Lung (tissue), 11 donors: ENCODE measurements at regions not wholly inside any gene's neighbourhood (a gene's known extent, or its start where the extent isn't known, plus 50 kb on each side); places are given as distances from the start of the nearest gene placed in this dataset.

Source experiments
- ATAC-seq: fragments of 200-7000 bp; cut with Tn5 transposase; one replicate; pipeline ENCODE4 v1.9.1; 2020; ENCODE audit warnings: moderate number of reproducible peaks; ENCODE audit not compliant: insufficient read depth, low FRiP score
- DNase-seq, 3 donors: peaks; one replicate each; pipeline ENCODE4 v3.0.0-alpha.2; 2013 to 2017
- H3K27ac ChIP-seq, 2 donors: one replicate each; pipeline ENCODE4 v1.5.1; 2013; ENCODE audit warnings: mild to moderate bottlenecking in 2 of 2, moderate library complexity in 2 of 2, control low read depth in 1 of 2, inconsistent platforms in 1 of 2, low read depth in 1 of 2, low read length in 1 of 2
- H3K27me3 ChIP-seq, 3 donors: one replicate each; pipeline ENCODE4 v1.5.1; 2013; ENCODE audit warnings: low read length in 2 of 3; ENCODE audit not compliant: control insufficient read depth in 3 of 3, insufficient read depth in 3 of 3
- H3K36me3 ChIP-seq, 4 donors: one replicate each; pipeline ENCODE4 v1.5.1; 2013; ENCODE audit warnings: low read length in 4 of 4, mild to moderate bottlenecking in 1 of 4, moderate library complexity in 1 of 4; ENCODE audit not compliant: control insufficient read depth in 4 of 4, insufficient read depth in 4 of 4
- H3K4me1 ChIP-seq, 5 donors: one replicate each; pipeline ENCODE4 v1.5.1; 2013; ENCODE audit warnings: low read length in 5 of 5, mild to moderate bottlenecking in 2 of 5, moderate library complexity in 1 of 5; ENCODE audit not compliant: control insufficient read depth in 5 of 5, insufficient read depth in 5 of 5
- H3K4me3 ChIP-seq: one replicate; pipeline ENCODE4 v1.5.1; 2013; ENCODE audit warnings: mild to moderate bottlenecking, control low read depth, moderate library complexity
- H3K9ac ChIP-seq, 2 donors: one replicate each; pipeline ENCODE4 v1.5.1; 2013; ENCODE audit warnings: low read length in 2 of 2, control low read depth in 1 of 2; ENCODE audit not compliant: insufficient read depth in 1 of 2
- H3K9me3 ChIP-seq, 4 donors: one replicate each; pipeline ENCODE4 v1.5.1; 2013; ENCODE audit warnings: low read length in 3 of 4, mild to moderate bottlenecking in 1 of 4, moderate library complexity in 1 of 4; ENCODE audit not compliant: control insufficient read depth in 4 of 4, insufficient read depth in 3 of 4
- WGBS, 2 donors: extraction: QIAGEN DNeasy Blood & Tissue Kit; methylation state at CpG; one replicate each; pipeline ENCODE4 v1.1.7; 2013; 5-methylcytosine and 5-hydroxymethylcytosine counted together
- TF ChIP-seq, protein P1 (sequence below): IDR thresholded peaks from 2 replicates; pipeline ENCODE4 v1.5.1; 2012; ENCODE audit warnings: mild to moderate bottlenecking; ENCODE audit errors: control extremely low read depth, extremely low read depth
- donor health status: control.
- donor health status: control.
- donor health status: Bipolar disorder and iron deficiency.
- donor health status: healthy.
- donor health status: DM: yes; HTN: yes; CAD: no.

DNA sequence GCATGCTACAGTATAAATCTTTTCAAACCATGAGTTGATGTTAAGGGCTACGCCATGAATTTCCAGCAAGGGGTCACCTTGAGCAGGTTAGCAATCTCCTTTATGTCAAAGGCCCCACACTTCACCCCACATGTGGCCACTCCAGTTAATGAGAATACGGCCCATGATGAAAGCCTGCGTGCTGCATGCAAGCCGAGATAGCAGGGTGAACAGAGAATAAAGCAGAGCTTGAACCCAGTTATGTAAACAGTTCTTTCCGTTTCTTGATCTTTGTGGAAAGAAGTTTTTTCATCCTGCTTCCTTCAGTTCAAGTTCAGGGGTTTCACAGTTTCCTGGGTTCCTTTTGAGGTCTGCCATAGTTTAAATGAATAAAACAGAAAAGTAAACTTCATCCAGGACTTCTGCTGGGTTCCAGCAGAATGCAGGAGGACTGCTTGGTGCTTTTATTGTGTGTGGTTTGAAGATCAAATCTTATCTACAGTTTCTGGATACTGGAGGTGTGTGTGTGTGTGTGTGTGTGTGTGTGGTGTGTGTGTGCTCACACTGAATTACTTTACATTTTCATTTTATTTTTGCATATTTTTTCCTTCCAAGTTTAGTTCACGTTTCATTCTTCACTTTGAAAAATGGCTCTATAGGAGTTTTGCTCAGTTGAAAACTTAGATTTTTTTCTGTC lies 87.1 kb downstream of the HMHB1 start:
- no peak for ATAC-seq
- no peaks in the 10 kb centered on the region for H3K27me3 ChIP-seq
- TF ChIP-seq, protein P1, sequence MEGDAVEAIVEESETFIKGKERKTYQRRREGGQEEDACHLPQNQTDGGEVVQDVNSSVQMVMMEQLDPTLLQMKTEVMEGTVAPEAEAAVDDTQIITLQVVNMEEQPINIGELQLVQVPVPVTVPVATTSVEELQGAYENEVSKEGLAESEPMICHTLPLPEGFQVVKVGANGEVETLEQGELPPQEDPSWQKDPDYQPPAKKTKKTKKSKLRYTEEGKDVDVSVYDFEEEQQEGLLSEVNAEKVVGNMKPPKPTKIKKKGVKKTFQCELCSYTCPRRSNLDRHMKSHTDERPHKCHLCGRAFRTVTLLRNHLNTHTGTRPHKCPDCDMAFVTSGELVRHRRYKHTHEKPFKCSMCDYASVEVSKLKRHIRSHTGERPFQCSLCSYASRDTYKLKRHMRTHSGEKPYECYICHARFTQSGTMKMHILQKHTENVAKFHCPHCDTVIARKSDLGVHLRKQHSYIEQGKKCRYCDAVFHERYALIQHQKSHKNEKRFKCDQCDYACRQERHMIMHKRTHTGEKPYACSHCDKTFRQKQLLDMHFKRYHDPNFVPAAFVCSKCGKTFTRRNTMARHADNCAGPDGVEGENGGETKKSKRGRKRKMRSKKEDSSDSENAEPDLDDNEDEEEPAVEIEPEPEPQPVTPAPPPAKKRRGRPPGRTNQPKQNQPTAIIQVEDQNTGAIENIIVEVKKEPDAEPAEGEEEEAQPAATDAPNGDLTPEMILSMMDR: no peak
- no peak overlapping the region for H3K9ac ChIP-seq
- H3K4me1 ChIP-seq: peaks cover 0 to 16% (median 0%) of the 10 kb centered on the region in 5 donors
- H3K36me3 ChIP-seq: no peaks in the 10 kb centered on the region
- H3K27ac ChIP-seq: no peak overlapping the region
- H3K4me3 ChIP-seq: no peak overlapping the region
- DNase-seq: peak; percentile 20 to 74 (median 56)
- WGBS, 2 donors: 53 to 60% methylated on average over 6 of the region's 6 CpGs
- peaks cover 0 to 2% (median 0%) of the 10 kb centered on the region in 4 donors for H3K9me3 ChIP-seq

DNA sequence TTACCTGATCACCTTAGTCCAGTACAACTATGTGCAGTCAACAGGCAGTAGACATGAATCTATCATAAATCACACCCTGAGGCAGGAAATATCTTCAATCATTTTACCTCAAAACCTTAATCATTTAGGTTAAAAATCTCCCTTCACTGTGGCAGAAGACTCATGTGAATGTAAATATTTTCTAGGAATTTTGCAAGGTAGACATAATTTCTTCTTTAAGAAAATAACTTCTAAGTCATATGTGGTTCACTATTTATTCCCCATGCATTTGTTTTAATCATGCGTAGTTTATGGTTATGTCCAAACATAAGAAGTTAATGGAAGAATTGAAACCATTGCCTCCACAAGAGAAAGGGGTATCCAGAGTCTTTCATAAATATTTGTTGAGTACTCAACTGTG lies 97.0 kb downstream of the HMHB1 start:
- Histone ChIP-seq H3K27me3 (no peaks in the 10 kb centered on the region), H3K4me1 (no peaks in the 10 kb centered on the region), H3K9me3 (peaks cover 0 to 2% (median 0%) of the 10 kb centered on the region in 4 donors), H3K4me3 (no peak overlapping the region), H3K36me3 (no peaks in the 10 kb centered on the region), H3K27ac (no peak overlapping the region), H3K9ac (no peak overlapping the region)
- DNase-seq (no peak), ATAC-seq (no peak)
- 100% methylated on average over 1 of the region's 1 CpG for WGBS, 2 donors
- TF ChIP-seq, protein P1: no peak

DNA sequence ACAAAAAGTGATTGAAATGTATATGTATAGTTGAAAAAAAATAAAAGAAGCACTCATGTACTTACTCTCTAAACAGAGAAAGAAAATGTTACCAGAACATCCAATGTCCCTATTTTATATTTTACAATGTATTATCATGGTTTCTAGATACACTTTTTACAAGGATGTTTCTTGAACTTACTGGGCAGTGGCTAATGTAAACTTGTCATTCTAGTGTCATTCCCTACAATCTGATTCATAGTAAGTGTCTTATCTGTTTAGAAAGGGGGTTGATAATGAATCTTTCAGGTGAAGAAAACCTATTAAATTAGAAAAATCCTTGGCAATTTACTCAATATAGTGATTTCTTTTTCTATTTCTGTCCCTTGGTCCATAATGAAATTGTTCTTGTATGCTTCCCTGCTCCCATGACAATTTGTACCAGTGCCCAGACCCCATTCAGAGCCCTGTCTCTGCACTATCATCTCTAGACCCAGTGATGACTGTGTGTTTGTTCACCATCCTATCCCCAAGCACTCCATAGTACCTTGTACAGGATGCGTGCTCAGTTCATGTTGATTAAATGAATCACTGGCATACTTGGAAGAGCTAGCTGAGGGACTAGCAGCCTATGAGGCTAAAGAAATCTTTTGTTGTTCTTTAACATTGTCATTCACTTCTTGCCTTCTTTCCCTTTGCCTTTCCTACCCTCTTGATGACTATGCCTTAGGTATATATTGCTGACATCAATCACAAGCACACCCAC lies 101.2 kb downstream of the HMHB1 start:
- no peaks in the 10 kb centered on the region for H3K36me3 ChIP-seq
- H3K4me1 ChIP-seq: no peaks in the 10 kb centered on the region
- H3K4me3 ChIP-seq: no peak overlapping the region
- H3K27me3 ChIP-seq: no peaks in the 10 kb centered on the region
- no peak overlapping the region for H3K27ac ChIP-seq
- ATAC-seq: no peak
- H3K9ac ChIP-seq: no peak overlapping the region
- H3K9me3 ChIP-seq: peaks cover 0 to 2% (median 0%) of the 10 kb centered on the region in 4 donors
- TF ChIP-seq, protein P1: no peak
- WGBS, 2 donors: 93 to 100% methylated on average over 1 of the region's 1 CpG
- no peak for DNase-seq
